Skeletal muscle tissue (tissue), 3 donors: ENCODE measurements at regions not wholly inside any gene's neighbourhood (a gene's known extent, or its start where the extent isn't known, plus 50 kb on each side); places are given as distances from the start of the nearest gene placed in this dataset.
A peak's percentile ranks its signal among the peaks of the same experiment; 100 is the strongest.
"Not testable (repeated sequence)": the region's sequence is repeated elsewhere in the genome, so short reads cannot be mapped to it uniquely, and the experiment has no call there.

Source experiments
- H3K27ac ChIP-seq: one replicate; pipeline ENCODE4 v1.7.0; 2013; ENCODE audit warnings: mild to moderate bottlenecking, low read depth, low read length, inconsistent platforms
- H3K27me3 ChIP-seq, 3 donors: one replicate each; pipeline ENCODE4 v1.7.0; 2013; ENCODE audit warnings: low read length in 3 of 3; ENCODE audit not compliant: control insufficient read depth in 3 of 3, insufficient read depth in 3 of 3
- H3K36me3 ChIP-seq, 3 donors: one replicate each; pipeline ENCODE4 v1.7.0; 2013; ENCODE audit warnings: low read length in 3 of 3; ENCODE audit not compliant: control insufficient read depth in 3 of 3, insufficient read depth in 3 of 3
- H3K4me1 ChIP-seq, 3 donors: one replicate each; pipeline ENCODE4 v1.7.0; 2013; ENCODE audit warnings: low read length in 3 of 3, mild to moderate bottlenecking in 3 of 3; ENCODE audit not compliant: control insufficient read depth in 3 of 3, insufficient read depth in 3 of 3
- H3K4me3 ChIP-seq, 3 donors: one replicate each; pipeline ENCODE4 v1.7.0; 2013; ENCODE audit warnings: low read length in 3 of 3
- H3K9ac ChIP-seq, 3 donors: one replicate each; pipeline ENCODE4 v1.7.0; 2013; ENCODE audit warnings: low read length in 3 of 3, mild to moderate bottlenecking in 3 of 3, moderate library complexity in 2 of 3, low read depth in 1 of 3
- H3K9me3 ChIP-seq, 3 donors: one replicate each; pipeline ENCODE4 v1.7.0; 2013; ENCODE audit warnings: low read length in 3 of 3; ENCODE audit not compliant: control insufficient read depth in 3 of 3
- donor health status: Osteomylitis.

DNA sequence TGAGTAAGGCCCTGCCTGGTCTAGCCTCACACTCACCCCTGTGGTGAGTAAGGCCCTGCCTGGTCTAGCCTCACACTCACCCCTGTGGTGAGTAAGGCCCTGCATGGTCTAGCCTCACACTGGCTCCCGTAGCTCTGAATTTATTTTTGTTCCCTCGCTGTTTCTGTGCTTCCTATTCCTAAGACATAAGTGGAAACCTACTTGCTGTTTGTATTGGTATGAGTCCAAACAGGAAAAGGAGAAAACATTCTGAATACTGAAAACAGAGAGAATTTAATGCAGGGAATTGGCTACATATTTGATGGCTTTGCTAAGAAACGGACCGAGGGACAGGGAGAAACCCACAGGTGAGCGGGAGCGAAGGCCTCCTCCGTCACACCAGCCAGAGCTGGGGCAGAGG is 267.8 kb downstream of the FOXL1 start:
- no peaks in the 10 kb centered on the region for H3K36me3 ChIP-seq
- H3K4me3 ChIP-seq = no peak overlapping the region
- no peak overlapping the region for H3K9ac ChIP-seq
- H3K27ac ChIP-seq = no peak overlapping the region
- no peaks in the 10 kb centered on the region for H3K9me3 ChIP-seq
- no peaks in the 10 kb centered on the region for H3K4me1 ChIP-seq
- peaks cover 0 to 17% (median 14%) of the 10 kb centered on the region in 3 donors for H3K27me3 ChIP-seq

DNA sequence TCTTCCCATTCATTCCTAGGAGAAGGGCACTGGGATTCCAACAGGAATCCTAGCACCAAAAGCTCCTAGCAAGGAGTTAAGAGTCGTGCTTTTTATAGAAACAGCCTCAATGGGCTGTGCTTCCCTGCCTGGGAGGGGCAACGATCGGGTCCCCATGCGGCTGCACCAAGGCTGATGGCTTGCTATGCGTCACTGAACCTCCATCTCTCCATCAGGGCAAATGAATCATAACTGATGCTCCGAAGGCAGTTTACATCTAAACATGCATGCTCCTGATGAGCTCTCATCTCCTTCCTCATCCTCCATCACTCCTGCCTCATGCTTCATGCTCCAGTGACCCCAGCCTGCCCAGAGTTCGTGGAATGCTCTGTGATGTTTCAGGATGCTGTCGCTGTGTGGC is 270.5 kb downstream of the FOXL1 start:
- Histone ChIP-seq H3K36me3 (no peaks in the 10 kb centered on the region), H3K4me1 (no peaks in the 10 kb centered on the region), H3K4me3 (no peak overlapping the region), H3K9me3 (peaks cover 0 to 2% (median 0%) of the 10 kb centered on the region in 3 donors), H3K27ac (no peak overlapping the region), H3K9ac (no peak overlapping the region), H3K27me3 (peaks cover 0 to 21% (median 14%) of the 10 kb centered on the region in 3 donors)

DNA sequence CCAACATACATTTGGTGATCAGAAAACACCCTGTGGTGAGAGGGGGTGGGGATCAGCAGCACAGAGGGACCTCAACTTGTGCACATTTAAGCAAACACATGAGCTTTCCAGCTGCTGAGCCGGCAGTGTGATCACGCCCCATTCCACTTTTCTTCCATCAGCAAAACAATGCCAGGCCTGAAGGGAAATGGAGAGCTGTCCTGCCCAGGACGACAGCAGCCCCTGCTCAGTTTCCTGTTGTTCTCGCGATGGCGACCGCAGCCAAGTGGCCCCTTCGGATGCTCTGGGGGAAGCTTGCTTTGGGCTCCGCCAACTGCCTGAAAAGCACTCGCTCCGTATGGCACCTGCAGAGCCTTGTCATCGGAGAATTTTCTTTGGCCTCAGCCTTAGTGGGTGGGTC is 272.3 kb downstream of the FOXL1 start:
- Histone ChIP-seq H3K4me1 (no peaks in the 10 kb centered on the region), H3K36me3 (no peaks in the 10 kb centered on the region), H3K9me3 (peaks cover 0 to 2% (median 0%) of the 10 kb centered on the region in 3 donors), H3K27me3 (peaks cover under 1 to 27% (median 12%) of the 10 kb centered on the region in 3 donors), H3K9ac (no peak overlapping the region), H3K4me3 (no peak overlapping the region), H3K27ac (no peak overlapping the region)

DNA sequence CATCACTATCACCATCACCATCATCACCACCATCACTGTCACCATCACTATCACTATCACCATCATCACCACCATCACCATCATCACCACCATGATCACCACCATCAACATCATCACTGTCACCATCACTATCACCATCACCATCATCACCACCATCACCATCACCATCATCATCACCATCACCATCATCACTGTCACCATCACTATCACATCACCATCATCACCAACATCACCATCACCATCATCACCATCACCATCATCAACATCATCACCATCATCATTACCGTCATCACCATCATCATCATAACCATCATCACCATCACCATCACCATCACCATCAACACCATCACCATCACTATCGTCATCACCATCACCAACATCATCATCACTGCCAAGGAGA is 273.8 kb downstream of the FOXL1 start:
- H3K4me3 ChIP-seq = no peak overlapping the region
- H3K27me3 ChIP-seq = peaks cover 12 to 38% (median 21%) of the 10 kb centered on the region in 3 donors
- H3K9me3 ChIP-seq = peaks cover 0 to 2% (median 0%) of the 10 kb centered on the region in 3 donors
- H3K36me3 ChIP-seq = no peaks in the 10 kb centered on the region
- no peak overlapping the region for H3K27ac ChIP-seq
- H3K9ac ChIP-seq = no peak overlapping the region
- H3K4me1 ChIP-seq = no peaks in the 10 kb centered on the region

DNA sequence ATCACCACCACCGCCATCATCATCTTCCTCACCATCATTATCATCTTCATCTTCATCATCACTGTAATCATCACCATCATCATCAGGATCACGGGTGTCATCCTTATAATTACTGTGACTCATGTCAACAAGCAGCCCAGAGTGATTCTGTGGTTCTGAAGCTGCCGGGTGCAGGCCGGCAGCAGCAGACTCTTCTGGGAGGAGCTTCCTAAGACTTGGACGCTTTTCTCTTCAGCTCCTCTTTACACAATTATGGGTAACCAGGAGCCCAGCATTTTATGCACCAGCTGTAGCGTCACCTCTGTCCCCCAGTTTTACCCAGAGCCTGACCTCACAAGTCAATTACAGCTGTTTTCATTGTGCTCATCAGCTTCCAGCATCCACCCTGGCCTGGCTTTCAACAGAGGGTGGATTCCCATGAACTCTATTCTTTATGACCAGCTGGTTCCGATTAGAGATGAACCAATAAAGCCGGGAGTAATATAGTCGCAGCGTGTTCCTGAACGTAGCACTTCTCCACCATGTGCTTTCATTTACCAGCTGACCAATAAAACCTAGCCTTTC is 275.8 kb downstream of the FOXL1 start:
- Histone ChIP-seq H3K4me3 (no peak overlapping the region), H3K9ac (no peak overlapping the region), H3K27me3 (peaks cover 15 to 32% (median 21%) of the 10 kb centered on the region in 3 donors), H3K9me3 (peaks cover 0 to 2% (median 0%) of the 10 kb centered on the region in 3 donors), H3K27ac (no peak overlapping the region), H3K4me1 (no peaks in the 10 kb centered on the region), H3K36me3 (no peaks in the 10 kb centered on the region)

DNA sequence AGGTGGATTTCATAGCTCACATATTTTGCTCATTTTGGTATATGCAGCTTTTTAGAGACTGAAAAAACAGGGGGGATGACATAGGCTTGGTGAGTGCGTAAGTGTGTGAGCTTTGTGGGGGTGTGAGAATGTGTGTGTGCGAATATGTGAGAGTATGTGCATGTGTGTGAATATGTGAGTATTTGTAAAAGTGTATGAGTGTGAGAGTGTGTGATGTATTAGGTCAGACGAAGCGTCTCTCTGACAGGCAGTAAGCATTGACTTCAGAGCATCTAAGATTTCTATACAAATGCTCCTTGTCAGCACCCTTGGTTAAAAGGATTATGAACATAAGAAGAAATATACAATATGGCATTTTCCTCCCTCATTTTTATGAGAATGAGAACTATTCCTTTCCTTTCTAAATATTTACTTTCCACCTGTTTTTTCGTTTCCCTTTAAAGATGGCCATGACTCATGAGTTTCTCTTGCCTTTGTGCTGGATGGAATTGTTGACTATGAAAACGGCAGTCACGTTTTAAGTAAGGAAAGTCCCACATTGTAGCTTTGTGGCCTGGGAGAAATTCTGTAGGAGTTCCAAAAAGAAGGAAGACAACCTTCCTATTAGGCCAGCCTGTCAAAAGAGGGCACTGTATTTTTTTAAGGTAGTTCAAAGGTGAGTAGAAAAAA is 276.4 kb downstream of the FOXL1 start:
- H3K4me1 ChIP-seq = no peaks in the 10 kb centered on the region
- no peak overlapping the region for H3K27ac ChIP-seq
- H3K9me3 ChIP-seq = peaks cover 0 to 2% (median 0%) of the 10 kb centered on the region in 3 donors
- H3K4me3 ChIP-seq = no peak overlapping the region
- peaks cover 15 to 31% (median 21%) of the 10 kb centered on the region in 3 donors for H3K27me3 ChIP-seq
- no peak overlapping the region for H3K9ac ChIP-seq
- H3K36me3 ChIP-seq = no peaks in the 10 kb centered on the region

DNA sequence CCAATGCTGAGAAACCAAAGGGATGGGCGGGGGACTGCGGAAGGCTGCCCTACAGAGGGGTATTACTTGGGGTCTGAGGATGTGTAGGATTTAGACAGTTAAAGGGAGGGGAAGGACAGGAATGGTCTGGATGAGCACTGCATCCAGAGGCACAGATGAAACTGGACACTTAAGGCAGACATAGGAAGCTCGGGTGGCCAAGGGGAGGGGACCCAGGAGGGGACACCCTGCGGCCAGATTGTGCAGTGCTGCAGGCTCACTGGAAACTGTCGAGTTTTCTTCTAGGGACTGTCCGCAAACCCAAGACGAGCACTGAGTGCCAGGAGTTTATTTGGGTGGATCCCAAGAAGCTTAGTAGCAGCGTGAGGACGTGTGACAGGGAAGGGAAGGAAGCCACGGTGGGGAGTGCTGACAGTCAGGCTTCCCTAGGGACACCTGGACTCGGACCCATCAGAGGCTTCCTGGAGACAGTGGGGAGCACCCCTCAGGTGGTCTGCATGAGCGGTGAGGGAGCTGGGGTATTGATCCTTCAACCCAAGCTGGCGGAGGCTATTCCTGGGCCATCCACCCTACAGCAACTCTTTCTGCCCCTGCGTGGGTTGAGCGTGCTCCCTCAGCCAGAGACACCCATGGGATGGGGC is 278.7 kb downstream of the FOXL1 start:
- no peaks in the 10 kb centered on the region for H3K36me3 ChIP-seq

DNA sequence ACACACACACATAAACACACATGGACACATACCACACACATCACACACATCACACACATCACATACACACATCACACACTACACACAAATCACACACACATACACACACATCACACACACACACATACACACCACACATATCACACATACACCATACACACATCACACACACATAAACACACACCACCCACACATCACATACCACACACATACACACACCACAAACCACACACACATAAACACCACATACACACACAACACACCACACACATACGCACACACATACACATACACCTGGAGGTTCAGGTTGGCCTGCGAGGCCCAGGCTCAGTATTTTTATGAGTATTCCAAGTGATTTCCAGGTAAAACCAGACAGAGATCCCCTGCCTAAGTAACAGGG is 279.5 kb downstream of the FOXL1 start:
- Histone ChIP-seq H3K4me3 (no peak overlapping the region), H3K27ac (no peak overlapping the region), H3K9ac (no peak overlapping the region), H3K9me3 (peaks cover 0 to 2% (median 0%) of the 10 kb centered on the region in 3 donors), H3K27me3 (peaks cover 15 to 27% (median 21%) of the 10 kb centered on the region in 3 donors), H3K4me1 (no peaks in the 10 kb centered on the region), H3K36me3 (no peaks in the 10 kb centered on the region)

More for the DNA sequence above, 278.7 kb downstream of the FOXL1 start:
- Histone ChIP-seq H3K9ac (peak overlapping the region in 1 of 3 donors; percentile 8), H3K9me3 (peaks cover 0 to 4% (median 0%) of the 10 kb centered on the region in 3 donors), H3K27ac (no peak overlapping the region), H3K4me3 (no peak overlapping the region), H3K27me3 (peaks cover 15 to 31% (median 21%) of the 10 kb centered on the region in 3 donors), H3K4me1 (no peaks in the 10 kb centered on the region)

DNA sequence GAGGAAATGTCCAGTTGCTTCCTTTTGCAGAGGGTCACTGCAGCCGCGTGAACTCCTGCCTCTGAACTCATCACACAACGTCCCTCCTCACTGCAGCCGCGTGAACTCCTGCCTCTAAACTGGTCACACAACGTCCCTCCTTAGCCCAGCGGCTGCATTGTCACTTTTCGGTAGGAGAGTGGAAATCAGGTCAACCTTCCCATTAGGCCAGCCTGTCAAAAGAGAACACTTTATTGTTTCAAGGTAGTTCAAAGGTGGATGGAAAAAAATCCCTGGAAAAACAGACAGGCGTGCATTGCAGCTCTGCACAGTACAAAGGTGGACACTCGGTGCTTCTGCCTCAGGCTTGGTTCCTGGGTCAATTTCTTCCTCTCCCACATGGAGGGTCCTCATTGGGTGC is 280.2 kb downstream of the FOXL1 start:
- Histone ChIP-seq H3K4me3 (no peak overlapping the region), H3K9ac (no peak overlapping the region), H3K36me3 (no peaks in the 10 kb centered on the region)

DNA sequence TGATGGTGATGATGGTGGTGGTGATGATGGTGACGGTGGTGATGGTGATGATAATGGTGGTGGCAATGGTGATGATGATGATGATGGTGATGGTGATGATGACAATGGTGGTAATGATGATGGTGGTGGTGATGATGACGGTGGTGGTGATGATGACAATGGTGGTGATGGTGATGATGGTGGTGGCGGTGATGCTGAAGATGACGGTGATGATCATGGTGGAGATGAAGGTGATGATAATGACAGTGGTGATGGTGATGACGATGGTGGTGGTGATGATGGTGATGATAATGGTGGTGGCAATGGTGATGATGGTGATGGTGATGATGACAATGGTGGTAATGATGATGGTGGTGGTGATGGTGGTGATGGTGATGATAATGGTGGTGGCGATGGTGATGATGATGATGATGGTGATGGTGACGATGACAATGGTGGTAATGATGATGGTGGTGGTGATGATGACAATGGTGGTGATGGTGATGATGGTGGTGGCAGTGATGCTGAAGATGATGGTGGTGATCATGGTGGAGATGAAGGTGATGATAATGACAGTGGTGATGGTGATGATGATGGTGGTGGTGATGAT is 283.0 kb downstream of the FOXL1 start:
- not testable (repeated sequence) for H3K4me3 ChIP-seq, H3K9ac ChIP-seq, H3K9me3 ChIP-seq, H3K27ac ChIP-seq, H3K36me3 ChIP-seq
- Histone ChIP-seq H3K27me3 (peaks cover 8 to 19% (median 18%) of the 10 kb centered on the region in 3 donors), H3K4me1 (peaks cover 10 to 16% (median 13%) of the 10 kb centered on the region in 3 donors)

More for the DNA sequence above, 280.2 kb downstream of the FOXL1 start:
- no peaks in the 10 kb centered on the region for H3K4me1 ChIP-seq
- no peak overlapping the region for H3K27ac ChIP-seq
- peaks cover 15 to 31% (median 22%) of the 10 kb centered on the region in 3 donors for H3K27me3 ChIP-seq
- peaks cover 0 to 2% (median 0%) of the 10 kb centered on the region in 3 donors for H3K9me3 ChIP-seq
